Neuronal stem cell (in vitro differentiated cells): ENCODE measurements at regions not wholly inside any gene's neighbourhood (a gene's known extent, or its start where the extent isn't known, plus 50 kb on each side); places are given as distances from the start of the nearest gene placed in this dataset.

Experiments used
- DNase-seq: peaks from one replicate; pipeline ENCODE4 v3.0.0-alpha.2; 2013; ENCODE audit warnings: low spot score
- H2AFZ ChIP-seq: one replicate; pipeline ENCODE4 v1.6.1; 2013; ENCODE audit warnings: mild to moderate bottlenecking, low read length, inconsistent platforms
- H2AK5ac ChIP-seq: 2 replicates; pipeline ENCODE4 v1.6.1; 2013; ENCODE audit warnings: low read depth, mild to moderate bottlenecking, inconsistent platforms, low read length, moderate library complexity, mixed read lengths
- H2BK120ac ChIP-seq: 2 replicates; pipeline ENCODE4 v1.6.1; 2013; ENCODE audit warnings: low read depth, mild to moderate bottlenecking, inconsistent platforms, low read length, moderate library complexity, mixed read lengths
- H2BK12ac ChIP-seq: one replicate; pipeline ENCODE4 v1.6.1; 2013; ENCODE audit warnings: low read length, inconsistent platforms
- H2BK15ac ChIP-seq: 2 replicates; pipeline ENCODE4 v1.6.1; 2013; ENCODE audit warnings: mild to moderate bottlenecking, low read length, inconsistent platforms, mixed read lengths
- H2BK5ac ChIP-seq: one replicate; pipeline ENCODE4 v1.6.1; 2013; ENCODE audit warnings: inconsistent platforms, mild to moderate bottlenecking, low read length, moderate library complexity
- H3K14ac ChIP-seq: one replicate; pipeline ENCODE4 v1.6.1; 2013; ENCODE audit warnings: low read length, inconsistent platforms
- H3K18ac ChIP-seq: 2 replicates; pipeline ENCODE4 v1.6.1; 2013; ENCODE audit warnings: low read length, inconsistent platforms
- H3K23ac ChIP-seq: 2 replicates; pipeline ENCODE4 v1.6.1; 2013; ENCODE audit warnings: low read depth, mild to moderate bottlenecking, mixed read lengths, low read length, inconsistent platforms; ENCODE audit not compliant: poor library complexity
- H3K27ac ChIP-seq: replicated peaks from 3 replicates; pipeline ENCODE4 v1.5.1; 2013; ENCODE audit warnings: low read length, inconsistent platforms
- H3K27me3 ChIP-seq, 3 experiments: 2 replicates each; pipeline ENCODE4 v1.6.1; 2013; ENCODE audit warnings: low read length in 3 of 3, mild to moderate bottlenecking in 2 of 3, inconsistent platforms in 1 of 3, low read depth in 1 of 3, mixed read lengths in 1 of 3, moderate library complexity in 1 of 3; ENCODE audit not compliant: control insufficient read depth in 3 of 3, insufficient read depth in 3 of 3
- H3K36me3 ChIP-seq, 2 donors: replicated peaks in 1 of 2; 2 replicates each; pipeline ENCODE4 v1.6.1; 2013; ENCODE audit warnings: low read length in 2 of 2; ENCODE audit not compliant: control insufficient read depth in 2 of 2, insufficient read depth in 2 of 2
- H3K4ac ChIP-seq: 2 replicates; pipeline ENCODE4 v1.6.1; 2013; ENCODE audit warnings: inconsistent platforms, mild to moderate bottlenecking, low read length, moderate library complexity
- H3K4me1 ChIP-seq, 2 donors: 1 replicate in 1 of 2; 2 replicates in 1 of 2; pipeline ENCODE4 v1.6.1; 2013; ENCODE audit warnings: low read length in 2 of 2, low read depth in 1 of 2; ENCODE audit not compliant: control insufficient read depth in 2 of 2, insufficient read depth in 1 of 2
- H3K4me2 ChIP-seq: one replicate; pipeline ENCODE4 v1.6.1; 2013; ENCODE audit warnings: mild to moderate bottlenecking, low read length, inconsistent platforms; ENCODE audit not compliant: insufficient read depth, poor library complexity, severe bottlenecking
- H3K4me3 ChIP-seq, 2 donors: 2 replicates each; pipeline ENCODE4 v1.5.1; 2013; ENCODE audit warnings: low read length in 2 of 2, mild to moderate bottlenecking in 2 of 2, inconsistent platforms in 1 of 2, moderate library complexity in 1 of 2
- H3K79me1 ChIP-seq: one replicate; pipeline ENCODE4 v1.6.1; 2013; ENCODE audit warnings: low read depth, mild to moderate bottlenecking, inconsistent platforms, low read length, moderate library complexity
- H3K9ac ChIP-seq: one replicate; pipeline ENCODE4 v1.6.1; 2013; ENCODE audit warnings: mild to moderate bottlenecking, low read depth, low read length, inconsistent platforms; ENCODE audit not compliant: poor library complexity
- H3K9me3 ChIP-seq, 2 donors: replicated peaks in 1 of 2; 2 replicates each; pipeline versions ENCODE3 to v1.6.1; 2013; ENCODE audit warnings: low read length in 2 of 2, mild to moderate bottlenecking in 2 of 2, inconsistent platforms in 1 of 2, low read depth in 1 of 2, mixed read lengths in 1 of 2, moderate library complexity in 1 of 2; ENCODE audit not compliant: control insufficient read depth in 2 of 2, insufficient read depth in 1 of 2
- H4K8ac ChIP-seq: one replicate; pipeline ENCODE4 v1.6.1; 2013; ENCODE audit warnings: low read depth, mild to moderate bottlenecking, inconsistent platforms, low read length, moderate library complexity
- H4K91ac ChIP-seq: one replicate; pipeline ENCODE4 v1.6.1; 2013; ENCODE audit warnings: low read length, low read depth, mild to moderate bottlenecking, inconsistent platforms; ENCODE audit not compliant: poor library complexity
- WGBS, 2 donors: extraction: QIAGEN DNeasy Blood & Tissue Kit; methylation state at CpG; one replicate each; pipeline ENCODE4 v1.1.7; 2013; ENCODE audit warnings: missing lambda C conversion rate in 2 of 2, mixed read lengths in 1 of 2; ENCODE audit not compliant: insufficient read length in 2 of 2, insufficient replicate concordance in 1 of 2; ENCODE audit errors: extremely low coverage in 2 of 2; 5-methylcytosine and 5-hydroxymethylcytosine counted together

GRCh38 chr2:15773204-15773603, 167.1 kb upstream of the MYCN start:
- Histone ChIP-seq H3K9me3 (no peaks in the 10 kb centered on the region), H3K27me3 (peaks cover 0 to 14% (median 0%) of the 10 kb centered on the region in 3 experiments), H4K91ac (no peak overlapping the region), H3K9ac (no peak overlapping the region), H2BK120ac (no peak overlapping the region), H3K79me1 (no peaks in the 10 kb centered on the region), H2AK5ac (no peak overlapping the region), H3K4me3 (no peak overlapping the region), H3K36me3 (no peaks in the 10 kb centered on the region), H3K23ac (no peak overlapping the region), H3K27ac (no peak overlapping the region), H2BK15ac (no peak overlapping the region), H2BK12ac (no peak overlapping the region), H4K8ac (no peak overlapping the region), H3K14ac (no peak overlapping the region), H3K4me2 (no peak overlapping the region), H3K4ac (no peak overlapping the region), H2AFZ (no peak overlapping the region), H3K4me1 (peaks cover 10% of the 10 kb centered on the region in 2 donors), H2BK5ac (no peak overlapping the region), H3K18ac (no peak overlapping the region)
- DNase-seq: no peak
- no CpG with 5 or more reads among the region's 8 CpGs for WGBS, 2 donors

- Histone ChIP-seq H3K9me3 (no peaks in the 10 kb centered on the region), H4K8ac (no peak overlapping the region), H3K14ac (no peak overlapping the region), H2BK15ac (peak overlapping the region; percentile 35), H3K9ac (no peak overlapping the region), H3K4ac (no peak overlapping the region), H2BK12ac (no peak overlapping the region), H3K27me3 (peaks cover 0 to 10% (median 0%) of the 10 kb centered on the region in 3 experiments), H3K4me3 (no peak overlapping the region), H3K36me3 (no peaks in the 10 kb centered on the region), H2BK120ac (no peak overlapping the region), H3K27ac (no peak overlapping the region), H3K4me1 (peaks cover 3 to 9% of the 10 kb centered on the region in 2 donors), H2AK5ac (no peak overlapping the region), H2BK5ac (no peak overlapping the region), H3K79me1 (no peaks in the 10 kb centered on the region), H4K91ac (no peak overlapping the region), H3K18ac (no peak overlapping the region), H3K4me2 (no peak overlapping the region), H2AFZ (no peak overlapping the region), H3K23ac (no peak overlapping the region)
- WGBS, 2 donors: no CpG with 5 or more reads among the region's 5 CpGs
- DNase-seq: no peak
These were observed 166.5 kb upstream of the MYCN start for GRCh38 chr2:15773846-15774245.

GRCh38 chr2:15775753-15776628, 164.4 kb upstream of the MYCN start:
- no peak overlapping the region for H3K18ac ChIP-seq
- H3K9me3 ChIP-seq: no peaks in the 10 kb centered on the region
- H2BK5ac ChIP-seq: no peak overlapping the region
- no peak overlapping the region for H2BK15ac ChIP-seq
- H3K14ac ChIP-seq: no peak overlapping the region
- no peak for DNase-seq
- no peak overlapping the region for H2BK120ac ChIP-seq
- H3K79me1 ChIP-seq: no peaks in the 10 kb centered on the region
- no peak overlapping the region for H3K9ac ChIP-seq
- WGBS, 2 donors: no CpG with 5 or more reads among the region's 4 CpGs
- H3K23ac ChIP-seq: no peak overlapping the region
- H3K4me1 ChIP-seq: peaks cover 8 to 10% of the 10 kb centered on the region in 2 donors
- H3K27ac ChIP-seq: no peak overlapping the region
- no peak overlapping the region for H4K91ac ChIP-seq
- H2AK5ac ChIP-seq: no peak overlapping the region
- no peak overlapping the region for H3K4me3 ChIP-seq
- H2BK12ac ChIP-seq: no peak overlapping the region
- H4K8ac ChIP-seq: no peak overlapping the region
- H3K4me2 ChIP-seq: no peak overlapping the region
- no peaks in the 10 kb centered on the region for H3K27me3 ChIP-seq
- H2AFZ ChIP-seq: no peak overlapping the region
- H3K4ac ChIP-seq: no peak overlapping the region
- H3K36me3 ChIP-seq: no peaks in the 10 kb centered on the region

GRCh38 chr2:15776629-15776919, 163.8 kb upstream of the MYCN start:
- no peak for DNase-seq
- Histone ChIP-seq H2AK5ac (no peak overlapping the region), H3K79me1 (no peaks in the 10 kb centered on the region), H3K9ac (no peak overlapping the region), H3K4me2 (no peak overlapping the region), H3K23ac (no peak overlapping the region), H3K4me1 (peaks cover 8 to 12% of the 10 kb centered on the region in 2 donors), H2BK120ac (no peak overlapping the region), H2BK5ac (no peak overlapping the region), H3K9me3 (no peaks in the 10 kb centered on the region), H3K4ac (no peak overlapping the region), H3K36me3 (no peaks in the 10 kb centered on the region), H2AFZ (no peak overlapping the region), H2BK15ac (no peak overlapping the region), H3K18ac (no peak overlapping the region), H2BK12ac (no peak overlapping the region), H3K14ac (no peak overlapping the region), H3K27me3 (no peaks in the 10 kb centered on the region), H4K8ac (no peak overlapping the region), H3K4me3 (no peak overlapping the region), H4K91ac (no peak overlapping the region), H3K27ac (no peak overlapping the region)
- no CpG with 5 or more reads among the region's 3 CpGs for WGBS, 2 donors
